ENCODE measurements at regions not wholly inside any gene's neighbourhood (a gene's known extent, or its start where the extent isn't known, plus 50 kb on each side); places are given as distances from the start of the nearest gene placed in this dataset.
A peak's percentile ranks its signal among the peaks of the same experiment; 100 is the strongest.

- H3K9me2 ChIP-seq (ENCODE audit: insufficient read depth): no peaks in the 10 kb centered on the region
- Mint-ChIP-seq H3K4me3 (no peak overlapping the region), H3K36me3 (ENCODE audit: low read depth) (no peaks in the 10 kb centered on the region; the same call in 2 of the 3 replicates), H3K9me3 (no peaks in the 10 kb centered on the region; the same call in 2 of the 3 replicates), H3K4me1 (no peaks in the 10 kb centered on the region), H3K27ac (no peak overlapping the region), H3K27me3 (ENCODE audit: insufficient read depth, low read depth, poor library complexity) (peaks cover 6% of the 10 kb centered on the region)
- H3K4me2 ChIP-seq: no peak overlapping the region
- H3F3A ChIP-seq (replicated peaks; ENCODE audit: low read depth): no peaks in the 10 kb centered on the region
- no peaks in the 10 kb centered on the region for H3K27me3 ChIP-seq (ENCODE audit: insufficient read depth)
- no peak for DNase-seq (ENCODE audit: low spot score)
- TF ChIP-seq JUNB (IDR thresholded peaks at IDR 0.05; ENCODE audit: unreplicated experiment) (no peak), ETS1 (IDR thresholded peaks at IDR 0.05) (no peak)
- no peak overlapping the region for H2AFZ ChIP-seq
- H3K36me3 ChIP-seq (ENCODE audit: insufficient read depth): no peaks in the 10 kb centered on the region
- ATAC-seq: no peak
- no peaks in the 10 kb centered on the region for H3K4me1 ChIP-seq (ENCODE audit: insufficient read depth)
- no peak overlapping the region for H3K27ac ChIP-seq (ENCODE audit: low read depth)
- H3K4me3 ChIP-seq: no peak overlapping the region
- H3K79me2 ChIP-seq (replicated peaks; ENCODE audit: insufficient read depth): no peaks in the 10 kb centered on the region
- H4K20me1 ChIP-seq (replicated peaks; ENCODE audit: insufficient read depth): no peaks in the 10 kb centered on the region
These were observed 242.4 kb downstream of the OPA1 start for GRCh38 chr3:193835414-193835813.

- no peaks in the 10 kb centered on the region for H3K79me2 ChIP-seq (replicated peaks; ENCODE audit: insufficient read depth)
- Mint-ChIP-seq H3K36me3 (ENCODE audit: low read depth) (no peaks in the 10 kb centered on the region; the same call in 2 of the 3 replicates), H3K4me3 (no peak overlapping the region), H3K9me3 (no peaks in the 10 kb centered on the region; the same call in 2 of the 3 replicates), H3K27me3 (ENCODE audit: insufficient read depth, low read depth, poor library complexity) (peaks cover 6% of the 10 kb centered on the region), H3K27ac (no peak overlapping the region), H3K4me1 (no peaks in the 10 kb centered on the region)
- H2AFZ ChIP-seq: no peak overlapping the region
- H3K36me3 ChIP-seq (ENCODE audit: insufficient read depth): no peaks in the 10 kb centered on the region
- H3K4me3 ChIP-seq: no peak overlapping the region
- H3K4me1 ChIP-seq (ENCODE audit: insufficient read depth): no peaks in the 10 kb centered on the region
- H3K4me2 ChIP-seq: no peak overlapping the region
- no peaks in the 10 kb centered on the region for H3F3A ChIP-seq (replicated peaks; ENCODE audit: low read depth)
- no peaks in the 10 kb centered on the region for H3K27me3 ChIP-seq (ENCODE audit: insufficient read depth)
- no peaks in the 10 kb centered on the region for H4K20me1 ChIP-seq (replicated peaks; ENCODE audit: insufficient read depth)
- no peaks in the 10 kb centered on the region for H3K9me2 ChIP-seq (ENCODE audit: insufficient read depth)
- DNase-seq (ENCODE audit: low spot score) (no peak), ATAC-seq (no peak)
- H3K27ac ChIP-seq (ENCODE audit: low read depth): no peak overlapping the region
- TF ChIP-seq ETS1 (IDR thresholded peaks at IDR 0.05) (no peak), ZNF331 (CRISPR knock-in tag; IDR thresholded peaks at IDR 0.05; ENCODE audit: low read depth) (no peak), REST (IDR thresholded peaks at IDR 0.05; ENCODE audit: unreplicated experiment) (no peak), EZH2phosphoT487 (IDR thresholded peaks at IDR 0.05; ENCODE audit: unreplicated experiment) (no peak), CTCF (conservative IDR thresholded peaks at IDR 0.05; ENCODE audit: low read depth in 2 of 2) (peak in 1 of 2 experiments; percentile 33; a peak in 1 of 4 replicates), STAT1 (IDR thresholded peaks at IDR 0.05; ENCODE audit: unreplicated experiment) (no peak), JUNB (IDR thresholded peaks at IDR 0.05; ENCODE audit: unreplicated experiment) (no peak), NANOG (IDR thresholded peaks at IDR 0.05; ENCODE audit: borderline replicate concordance) (no peak)
These were observed 243.5 kb downstream of the OPA1 start for GRCh38 chr3:193836511-193836910.
